ENCODE measurements at regions not wholly inside any gene's neighbourhood (a gene's known extent, or its start where the extent isn't known, plus 50 kb on each side); places are given as distances from the start of the nearest gene placed in this dataset.

GRCh38 chr2:234269769-234270204 lies 219.3 kb downstream of the SPP2 start:
- no peak for DNase-seq (ENCODE audit: low read depth)
- no peak for TF ChIP-seq CTCF (IDR thresholded peaks at IDR 0.05; ENCODE audit: control insufficient read depth, extremely low read depth, insufficient read depth)
- H3K4me3 ChIP-seq (ENCODE audit: low read depth, low read length), result no peak overlapping the region

GRCh38 chr2:234267534-234267933 lies 217.0 kb downstream of the SPP2 start:
- no peak for TF ChIP-seq CTCF (IDR thresholded peaks at IDR 0.05; ENCODE audit: control insufficient read depth, extremely low read depth, insufficient read depth)
- H3K4me3 ChIP-seq (ENCODE audit: low read depth, low read length), result no peak overlapping the region
- DNase-seq (ENCODE audit: low read depth), result no peak

GRCh38 chr2:234266952-234267351 lies 216.4 kb downstream of the SPP2 start:
- DNase-seq (ENCODE audit: low read depth), result no peak
- no peak overlapping the region for H3K4me3 ChIP-seq (ENCODE audit: low read depth, low read length)
- TF ChIP-seq CTCF (IDR thresholded peaks at IDR 0.05; ENCODE audit: control insufficient read depth, extremely low read depth, insufficient read depth), result no peak

- TF ChIP-seq CTCF (IDR thresholded peaks at IDR 0.05; ENCODE audit: control insufficient read depth, extremely low read depth, insufficient read depth), result no peak
- H3K4me3 ChIP-seq (ENCODE audit: low read depth, low read length), result no peak overlapping the region
- no peak for DNase-seq (ENCODE audit: low read depth)
These were observed 214.7 kb downstream of the SPP2 start for GRCh38 chr2:234265206-234265605.

- no peak for TF ChIP-seq CTCF (IDR thresholded peaks at IDR 0.05; ENCODE audit: control insufficient read depth, extremely low read depth, insufficient read depth)
- DNase-seq (ENCODE audit: low read depth), result no peak
- no peak overlapping the region for H3K4me3 ChIP-seq (ENCODE audit: low read depth, low read length)
These were observed 211.2 kb downstream of the SPP2 start for GRCh38 chr2:234261736-234262135.

GRCh38 chr2:234259440-234259839 lies 208.9 kb downstream of the SPP2 start:
- no peak for TF ChIP-seq CTCF (IDR thresholded peaks at IDR 0.05; ENCODE audit: control insufficient read depth, extremely low read depth, insufficient read depth)
- DNase-seq (ENCODE audit: low read depth), result no peak
- no peak overlapping the region for H3K4me3 ChIP-seq (ENCODE audit: low read depth, low read length)

- no peak for TF ChIP-seq CTCF (IDR thresholded peaks at IDR 0.05; ENCODE audit: control insufficient read depth, extremely low read depth, insufficient read depth)
- DNase-seq (ENCODE audit: low read depth), result no peak
- H3K4me3 ChIP-seq (ENCODE audit: low read depth, low read length), result no peak overlapping the region
These were observed 208.2 kb downstream of the SPP2 start for GRCh38 chr2:234258562-234259141.

Data from LNCaP clone FGC (cell line).